Activated CD4-positive, alpha-beta memory T cell treated with anti-CD3 and anti-CD28 coated beads for 36 hours (primary cell): ENCODE measurements at regions not wholly inside any gene's neighbourhood (a gene's known extent, or its start where the extent isn't known, plus 50 kb on each side); places are given as distances from the start of the nearest gene placed in this dataset.

ENCODE experiments used
- CTCF ChIA-PET: fragments of 350-600 bp; sonication (Branson Sonifier 250); formaldehyde crosslinking; loops from one replicate; lab custom pipeline; 2021; ENCODE audit warnings: antibody characterized with exemption, inconsistent platforms; lab: Charles Lee
- POLR2A ChIA-PET: fragments of 350-600 bp; sonication (Branson Sonifier 250); formaldehyde crosslinking; loops from one replicate; lab custom pipeline; 2021; ENCODE audit warnings: antibody characterized with exemption; lab: Charles Lee
- DNase-seq: peaks from one replicate; pipeline ENCODE4 v3.0.0-alpha.2; 2020
- H3K27ac Mint-ChIP-seq: one replicate; pipeline ENCODE4 v1.8.0; 2021; ENCODE audit warnings: mixed read lengths
- H3K27me3 Mint-ChIP-seq: one replicate; pipeline ENCODE4 v1.8.0; 2021; ENCODE audit warnings: mixed read lengths
- H3K36me3 Mint-ChIP-seq: one replicate; pipeline ENCODE4 v1.8.0; 2021; ENCODE audit warnings: mixed read lengths
- H3K4me1 Mint-ChIP-seq: one replicate; pipeline ENCODE4 v1.8.0; 2021; ENCODE audit warnings: low read depth, mixed read lengths
- H3K4me3 Mint-ChIP-seq: one replicate; pipeline ENCODE4 v1.8.0; 2021; ENCODE audit warnings: mild to moderate bottlenecking, mixed read lengths
- H3K9me3 Mint-ChIP-seq: one replicate; pipeline ENCODE4 v1.8.0; 2021; ENCODE audit warnings: mixed read lengths
- intact Hi-C: fragments of 100-400 bp; cut with micrococcal nuclease; formaldehyde crosslinking; loops from one replicate; pipeline ENCODE4 v1.15.1; 2023

DNA sequence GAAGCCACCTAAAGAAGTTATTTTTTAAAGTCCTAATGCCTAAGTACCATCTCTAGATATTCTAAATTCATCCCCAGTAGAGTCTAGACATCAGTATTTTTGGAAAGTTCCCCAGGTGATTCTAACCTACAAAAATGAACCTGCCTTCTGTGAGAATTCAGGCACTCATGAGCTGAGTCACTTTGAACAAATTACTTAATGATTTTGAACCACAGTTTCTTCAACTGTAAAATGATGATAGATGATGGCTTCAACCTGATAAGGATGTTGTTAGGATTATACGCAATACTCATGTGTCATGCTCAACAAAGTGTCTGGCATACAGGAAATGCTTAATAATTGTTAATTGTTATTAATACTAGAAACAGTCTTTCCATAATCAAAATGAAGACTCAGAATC, 82.8 kb upstream of the OR5AK2 start:
- H3K4me1 Mint-ChIP-seq, result no peaks in the 10 kb centered on the region
- no peaks in the 10 kb centered on the region for H3K9me3 Mint-ChIP-seq
- H3K27ac Mint-ChIP-seq, result no peak overlapping the region
- POLR2A ChIA-PET, result no interaction called here
- H3K27me3 Mint-ChIP-seq, result no peaks in the 10 kb centered on the region
- CTCF ChIA-PET, result no interaction called here
- H3K36me3 Mint-ChIP-seq, result no peaks in the 10 kb centered on the region
- no peak for DNase-seq
- H3K4me3 Mint-ChIP-seq, result no peak overlapping the region
- intact Hi-C loops, result no loop called here

DNA sequence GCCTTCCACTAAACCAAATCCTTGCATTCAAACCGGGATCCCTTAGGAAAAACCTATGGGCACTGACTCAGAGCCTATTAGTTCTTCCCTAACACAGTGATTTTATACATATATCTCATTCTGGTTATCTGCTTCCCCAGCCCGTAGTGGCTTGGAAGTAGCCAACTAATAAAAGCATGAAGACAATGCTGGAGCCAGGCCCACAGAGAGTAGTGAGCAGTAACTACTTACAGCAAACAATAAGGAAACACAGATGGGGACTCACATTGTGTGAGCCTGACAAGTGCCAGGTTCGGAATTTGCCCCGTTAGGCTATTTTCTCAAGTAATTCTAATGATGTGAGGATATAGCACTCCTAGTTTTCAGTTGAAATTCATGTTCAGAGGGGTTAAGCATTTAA, 83.3 kb upstream of the OR5AK2 start:
- DNase-seq, result no peak
- ChIA-PET POLR2A (no interaction called here), CTCF (no interaction called here)
- no peaks in the 10 kb centered on the region for H3K4me1 Mint-ChIP-seq
- intact Hi-C loops, result no loop called here
- H3K27ac Mint-ChIP-seq, result no peak overlapping the region
- H3K36me3 Mint-ChIP-seq, result no peaks in the 10 kb centered on the region
- no peaks in the 10 kb centered on the region for H3K27me3 Mint-ChIP-seq
- no peak overlapping the region for H3K4me3 Mint-ChIP-seq
- no peaks in the 10 kb centered on the region for H3K9me3 Mint-ChIP-seq

GRCh38 chr11:56898856-56899255, 89.9 kb upstream of the OR5AK2 start:
- Mint-ChIP-seq H3K36me3 (no peaks in the 10 kb centered on the region), H3K4me3 (no peak overlapping the region), H3K27ac (no peak overlapping the region), H3K9me3 (no peaks in the 10 kb centered on the region), H3K27me3 (no peaks in the 10 kb centered on the region), H3K4me1 (no peaks in the 10 kb centered on the region)
- POLR2A ChIA-PET, result no interaction called here
- intact Hi-C loops, result no loop called here
- CTCF ChIA-PET, result no interaction called here
- DNase-seq, result no peak

GRCh38 chr11:56890584-56891305, 98.0 kb upstream of the OR5AK2 start:
- Mint-ChIP-seq H3K9me3 (no peaks in the 10 kb centered on the region), H3K4me1 (no peaks in the 10 kb centered on the region), H3K27ac (no peak overlapping the region), H3K4me3 (no peak overlapping the region), H3K36me3 (no peaks in the 10 kb centered on the region), H3K27me3 (no peaks in the 10 kb centered on the region)
- DNase-seq, result no peak
- ChIA-PET POLR2A (no interaction called here), CTCF (no interaction called here)
- intact Hi-C loops, result no loop called here

DNA sequence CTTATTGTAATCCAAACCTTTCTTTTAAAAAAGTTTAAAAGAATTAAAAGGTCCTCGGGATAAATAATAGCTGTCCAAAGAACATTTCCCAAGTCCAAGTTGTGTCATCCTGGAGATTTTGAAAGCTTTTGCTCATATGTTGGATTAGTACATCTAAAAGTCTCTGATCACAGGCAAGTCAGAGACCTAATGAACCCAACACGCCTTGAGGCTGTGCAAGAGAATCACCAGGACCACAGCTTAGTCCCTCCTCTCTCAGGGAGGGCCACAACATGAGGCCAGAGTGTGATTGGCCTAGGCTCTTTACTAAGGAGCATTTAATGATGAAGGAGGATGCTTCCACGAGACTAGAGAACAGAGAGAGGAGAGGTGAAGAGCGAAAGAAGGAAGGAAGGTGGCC, 98.7 kb upstream of the OR5AK2 start:
- Mint-ChIP-seq H3K9me3 (no peaks in the 10 kb centered on the region), H3K4me3 (no peak overlapping the region), H3K36me3 (no peaks in the 10 kb centered on the region), H3K27ac (no peak overlapping the region), H3K4me1 (no peaks in the 10 kb centered on the region), H3K27me3 (no peaks in the 10 kb centered on the region)
- intact Hi-C loops, result no loop called here
- ChIA-PET POLR2A (no interaction called here), CTCF (no interaction called here)
- DNase-seq, result no peak

- intact Hi-C loops, result no loop called here
- H3K27me3 Mint-ChIP-seq, result no peaks in the 10 kb centered on the region
- no peaks in the 10 kb centered on the region for H3K4me1 Mint-ChIP-seq
- no peak for DNase-seq
- H3K27ac Mint-ChIP-seq, result no peak overlapping the region
- H3K36me3 Mint-ChIP-seq, result no peaks in the 10 kb centered on the region
- H3K9me3 Mint-ChIP-seq, result no peaks in the 10 kb centered on the region
- ChIA-PET POLR2A (no interaction called here), CTCF (interaction anchor here (0.7 kb wide), 1 partner anchor 117 kb away, joined by 3 read pairs; no protein-coding TSS in a partner anchor)
- H3K4me3 Mint-ChIP-seq, result no peak overlapping the region
Observed at GRCh38 chr11:56887940-56888339, 100.8 kb upstream of the OR5AK2 start.

- intact Hi-C loops, result no loop called here
- CTCF ChIA-PET, result no interaction called here
- Mint-ChIP-seq H3K4me3 (no peak overlapping the region), H3K27ac (no peak overlapping the region), H3K36me3 (no peaks in the 10 kb centered on the region), H3K4me1 (no peaks in the 10 kb centered on the region), H3K9me3 (no peaks in the 10 kb centered on the region), H3K27me3 (no peaks in the 10 kb centered on the region)
- POLR2A ChIA-PET, result no interaction called here
- DNase-seq, result no peak
Observed at GRCh38 chr11:56886455-56886854, 102.3 kb upstream of the OR5AK2 start.

- no peaks in the 10 kb centered on the region for H3K9me3 Mint-ChIP-seq
- ChIA-PET POLR2A (no interaction called here), CTCF (no interaction called here)
- H3K4me3 Mint-ChIP-seq, result no peak overlapping the region
- no peak for DNase-seq
- intact Hi-C loops, result no loop called here
- no peak overlapping the region for H3K27ac Mint-ChIP-seq
- no peaks in the 10 kb centered on the region for H3K4me1 Mint-ChIP-seq
- H3K27me3 Mint-ChIP-seq, result no peaks in the 10 kb centered on the region
- no peaks in the 10 kb centered on the region for H3K36me3 Mint-ChIP-seq
Observed at GRCh38 chr11:56885854-56886253, 102.9 kb upstream of the OR5AK2 start.

GRCh38 chr11:56885177-56885576, 103.5 kb upstream of the OR5AK2 start:
- no peak overlapping the region for H3K4me3 Mint-ChIP-seq
- no peak for DNase-seq
- intact Hi-C loops, result no loop called here
- H3K4me1 Mint-ChIP-seq, result no peaks in the 10 kb centered on the region
- no peaks in the 10 kb centered on the region for H3K9me3 Mint-ChIP-seq
- ChIA-PET POLR2A (no interaction called here), CTCF (no interaction called here)
- H3K27ac Mint-ChIP-seq, result no peak overlapping the region
- no peaks in the 10 kb centered on the region for H3K36me3 Mint-ChIP-seq
- no peaks in the 10 kb centered on the region for H3K27me3 Mint-ChIP-seq

DNA sequence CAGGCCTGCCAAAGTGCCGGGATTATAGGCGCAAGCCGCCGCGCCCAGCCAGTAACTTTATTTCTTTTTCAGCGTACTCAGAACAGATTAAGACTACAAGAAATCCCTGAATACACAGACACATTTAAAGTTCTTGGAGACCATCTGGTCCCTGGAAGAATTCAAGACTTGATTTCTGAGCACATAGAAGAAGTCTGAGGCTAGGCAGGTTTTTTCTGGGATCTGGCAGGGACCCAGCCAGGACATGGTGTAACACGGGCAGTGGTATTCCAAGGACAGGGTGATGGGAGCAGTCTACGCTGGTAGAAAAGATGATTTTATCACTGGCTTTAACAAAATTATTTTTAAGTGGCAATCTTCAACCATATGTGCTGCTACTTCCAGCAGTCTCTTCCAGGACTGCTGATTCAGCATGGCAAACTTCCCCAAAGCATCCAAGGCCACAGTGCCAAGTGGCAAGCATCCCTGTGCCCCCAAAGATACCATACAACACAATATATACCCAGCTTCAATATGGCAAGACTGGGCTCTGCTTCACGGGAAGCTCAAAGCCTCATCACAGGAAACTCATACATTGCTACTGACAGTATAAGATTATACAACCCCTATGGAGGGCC, 105.2 kb upstream of the OR5AK2 start:
- ChIA-PET POLR2A (no interaction called here), CTCF (no interaction called here)
- H3K9me3 Mint-ChIP-seq, result no peaks in the 10 kb centered on the region
- H3K27ac Mint-ChIP-seq, result no peak overlapping the region
- no peaks in the 10 kb centered on the region for H3K27me3 Mint-ChIP-seq
- no peaks in the 10 kb centered on the region for H3K36me3 Mint-ChIP-seq
- intact Hi-C loops, result no loop called here
- no peak overlapping the region for H3K4me3 Mint-ChIP-seq
- H3K4me1 Mint-ChIP-seq, result no peaks in the 10 kb centered on the region
- no peak for DNase-seq

GRCh38 chr11:56876621-56877275, 112.0 kb upstream of the OR5AK2 start:
- Mint-ChIP-seq H3K36me3 (no peaks in the 10 kb centered on the region), H3K27ac (no peak overlapping the region), H3K27me3 (no peaks in the 10 kb centered on the region), H3K4me1 (no peaks in the 10 kb centered on the region), H3K9me3 (peaks cover 4% of the 10 kb centered on the region), H3K4me3 (no peak overlapping the region)
- intact Hi-C loops, result no loop called here
- POLR2A ChIA-PET, result no interaction called here
- DNase-seq, result no peak
- CTCF ChIA-PET, result no interaction called here

- ChIA-PET CTCF (no interaction called here), POLR2A (no interaction called here)
- Mint-ChIP-seq H3K27ac (no peak overlapping the region), H3K9me3 (no peaks in the 10 kb centered on the region), H3K4me3 (no peak overlapping the region), H3K27me3 (no peaks in the 10 kb centered on the region), H3K36me3 (no peaks in the 10 kb centered on the region), H3K4me1 (no peaks in the 10 kb centered on the region)
- intact Hi-C loops, result no loop called here
- DNase-seq, result no peak
Observed at GRCh38 chr11:56855217-56855616, 106.7 kb upstream of the OR9G4 start.

GRCh38 chr11:56852131-56852530, 103.6 kb upstream of the OR9G4 start:
- no peak for DNase-seq
- H3K9me3 Mint-ChIP-seq, result no peaks in the 10 kb centered on the region
- intact Hi-C loops, result no loop called here
- H3K27ac Mint-ChIP-seq, result no peak overlapping the region
- CTCF ChIA-PET, result interaction anchor here (1.2 kb wide), 1 partner anchor 11 kb away, joined by 4 read pairs; no protein-coding TSS in a partner anchor
- H3K4me1 Mint-ChIP-seq, result no peaks in the 10 kb centered on the region
- POLR2A ChIA-PET, result no interaction called here
- no peaks in the 10 kb centered on the region for H3K27me3 Mint-ChIP-seq
- H3K4me3 Mint-ChIP-seq, result no peak overlapping the region
- no peaks in the 10 kb centered on the region for H3K36me3 Mint-ChIP-seq
